ENCODE measurements at regions not wholly inside any gene's neighbourhood (a gene's known extent, or its start where the extent isn't known, plus 50 kb on each side); places are given as distances from the start of the nearest gene placed in this dataset.

- DNase-seq: peak in 1 of 2 donors; percentile 43
These were observed 531.6 kb upstream of the TBX3 start for GRCh38 chr12:115215544-115215943.

- no peak for DNase-seq
These were observed 529.6 kb upstream of the TBX3 start for GRCh38 chr12:115213538-115214016.

GRCh38 chr12:115213118-115213517 is 529.1 kb upstream of the TBX3 start:
- no peak for DNase-seq

GRCh38 chr12:115212356-115212755 is 528.4 kb upstream of the TBX3 start:
- DNase-seq: no peak

GRCh38 chr12:115210533-115211252 is 526.7 kb upstream of the TBX3 start:
- DNase-seq: no peak

GRCh38 chr12:115209230-115209629 is 525.3 kb upstream of the TBX3 start:
- no peak for DNase-seq

GRCh38 chr12:115208098-115208497 is 524.1 kb upstream of the TBX3 start:
- DNase-seq: no peak

GRCh38 chr12:115207216-115207915 is 523.4 kb upstream of the TBX3 start:
- DNase-seq: no peak

GRCh38 chr12:115206801-115207200 is 522.8 kb upstream of the TBX3 start:
- DNase-seq: no peak

GRCh38 chr12:115205755-115206308 is 521.9 kb upstream of the TBX3 start:
- DNase-seq: no peak

- DNase-seq: no peak
These were observed 521.2 kb upstream of the TBX3 start for GRCh38 chr12:115204957-115205754.

GRCh38 chr12:115203701-115204100 is 519.7 kb upstream of the TBX3 start:
- no peak for DNase-seq

GRCh38 chr12:115201966-115202365 is 518.0 kb upstream of the TBX3 start:
- DNase-seq: no peak

GRCh38 chr12:115199831-115200230 is 515.9 kb upstream of the TBX3 start:
- no peak for DNase-seq

GRCh38 chr12:115194857-115195256 is 510.9 kb upstream of the TBX3 start:
- DNase-seq: no peak

GRCh38 chr12:115194448-115194847 is 510.5 kb upstream of the TBX3 start:
- DNase-seq: no peak

- DNase-seq: no peak
These were observed 507.4 kb upstream of the TBX3 start for GRCh38 chr12:115191342-115191741.

GRCh38 chr12:115190010-115190770 is 506.2 kb upstream of the TBX3 start:
- DNase-seq: no peak

GRCh38 chr12:115185506-115185905 is 501.5 kb upstream of the TBX3 start:
- DNase-seq: no peak

- no peak for DNase-seq
These were observed 499.8 kb upstream of the TBX3 start for GRCh38 chr12:115183752-115184151.

- no peak for DNase-seq
These were observed 493.9 kb upstream of the TBX3 start for GRCh38 chr12:115177899-115178298.

Measured in right lung (tissue), 2 donors.